ENCODE measurements at regions not wholly inside any gene's neighbourhood (a gene's known extent, or its start where the extent isn't known, plus 50 kb on each side); places are given as distances from the start of the nearest gene placed in this dataset.

DNA sequence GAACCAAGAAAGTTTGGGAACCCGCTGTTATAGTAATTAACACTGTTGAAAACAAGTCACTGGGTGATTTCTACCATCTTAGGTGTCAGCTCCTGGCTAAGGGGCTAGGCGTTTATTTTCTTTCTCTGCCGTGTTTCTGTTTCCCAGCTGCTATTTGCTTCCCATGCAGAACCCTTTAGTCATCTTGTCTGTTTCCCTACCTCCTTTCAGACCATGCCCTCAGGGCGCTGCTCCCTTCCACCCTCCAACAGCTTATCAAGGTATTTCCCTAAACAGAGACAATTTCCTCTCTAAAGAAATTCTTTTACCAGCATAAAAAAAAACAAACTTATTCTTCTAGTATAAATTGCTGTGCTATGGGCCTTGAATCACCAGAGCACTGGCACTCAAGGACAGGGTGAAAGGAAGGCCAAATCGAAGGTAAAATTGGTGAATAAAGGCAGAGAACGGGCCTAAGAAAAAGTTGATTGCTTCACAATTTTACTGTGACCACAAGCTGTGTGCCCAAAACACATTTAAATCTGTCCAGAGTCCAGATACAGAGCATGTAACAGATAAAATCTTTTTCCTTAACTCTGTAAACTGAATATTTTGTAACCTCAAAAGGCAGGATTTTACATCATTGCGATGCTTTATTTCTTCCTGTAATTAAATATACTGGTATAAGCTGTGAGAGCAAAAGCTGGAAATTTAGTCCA, 319.2 kb downstream of the ZNF621 start:
- H3K27me3 ChIP-seq (ENCODE audit: low read depth): no peaks in the 10 kb centered on the region
- DNase-seq (no peak), ATAC-seq (no peak)
- TF ChIP-seq, protein P1, sequence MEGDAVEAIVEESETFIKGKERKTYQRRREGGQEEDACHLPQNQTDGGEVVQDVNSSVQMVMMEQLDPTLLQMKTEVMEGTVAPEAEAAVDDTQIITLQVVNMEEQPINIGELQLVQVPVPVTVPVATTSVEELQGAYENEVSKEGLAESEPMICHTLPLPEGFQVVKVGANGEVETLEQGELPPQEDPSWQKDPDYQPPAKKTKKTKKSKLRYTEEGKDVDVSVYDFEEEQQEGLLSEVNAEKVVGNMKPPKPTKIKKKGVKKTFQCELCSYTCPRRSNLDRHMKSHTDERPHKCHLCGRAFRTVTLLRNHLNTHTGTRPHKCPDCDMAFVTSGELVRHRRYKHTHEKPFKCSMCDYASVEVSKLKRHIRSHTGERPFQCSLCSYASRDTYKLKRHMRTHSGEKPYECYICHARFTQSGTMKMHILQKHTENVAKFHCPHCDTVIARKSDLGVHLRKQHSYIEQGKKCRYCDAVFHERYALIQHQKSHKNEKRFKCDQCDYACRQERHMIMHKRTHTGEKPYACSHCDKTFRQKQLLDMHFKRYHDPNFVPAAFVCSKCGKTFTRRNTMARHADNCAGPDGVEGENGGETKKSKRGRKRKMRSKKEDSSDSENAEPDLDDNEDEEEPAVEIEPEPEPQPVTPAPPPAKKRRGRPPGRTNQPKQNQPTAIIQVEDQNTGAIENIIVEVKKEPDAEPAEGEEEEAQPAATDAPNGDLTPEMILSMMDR (IDR thresholded peaks at IDR 0.05): no peak
- H3K36me3 ChIP-seq: no peaks in the 10 kb centered on the region
- H3K4me1 ChIP-seq: no peaks in the 10 kb centered on the region
- H3K27ac ChIP-seq: no peak overlapping the region
- intact Hi-C loops (cut with DNase I): no loop called here
- H3K9me3 ChIP-seq: no peaks in the 10 kb centered on the region
- no peak overlapping the region for H3K4me3 ChIP-seq

GRCh38 chr3:40844896-40845295, 320.1 kb downstream of the ZNF621 start:
- Histone ChIP-seq H3K27ac (no peak overlapping the region), H3K27me3 (ENCODE audit: low read depth) (no peaks in the 10 kb centered on the region), H3K4me1 (no peaks in the 10 kb centered on the region), H3K36me3 (no peaks in the 10 kb centered on the region), H3K4me3 (no peak overlapping the region), H3K9me3 (no peaks in the 10 kb centered on the region)
- intact Hi-C loops (cut with DNase I): no loop called here
- TF ChIP-seq, protein P1 (IDR thresholded peaks at IDR 0.05): no peak
- no peak for ATAC-seq
- DNase-seq: no peak

DNA sequence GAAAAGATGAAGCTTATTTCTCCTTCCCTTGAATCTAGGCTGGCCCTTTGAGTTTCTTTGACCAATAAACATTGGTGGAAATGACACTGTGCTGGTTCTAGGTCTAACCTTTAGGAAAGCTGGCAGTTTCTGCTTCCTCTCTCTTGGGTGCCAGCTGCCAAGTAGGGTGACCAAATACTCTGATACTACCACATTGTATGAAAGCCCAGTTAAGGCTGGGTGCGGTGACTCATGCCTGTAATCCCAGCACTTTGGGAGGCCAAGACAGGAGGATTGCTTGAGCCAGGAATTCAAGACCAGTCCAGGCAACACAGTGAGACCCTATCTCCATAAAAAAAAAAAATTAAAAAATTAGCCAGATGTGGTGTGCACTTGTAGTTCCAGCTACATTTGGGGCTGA, 320.7 kb downstream of the ZNF621 start:
- no peak for DNase-seq
- no peaks in the 10 kb centered on the region for H3K9me3 ChIP-seq
- H3K27ac ChIP-seq: no peak overlapping the region
- ATAC-seq: no peak
- TF ChIP-seq, protein P1 (IDR thresholded peaks at IDR 0.05): no peak
- H3K4me3 ChIP-seq: no peak overlapping the region
- no peaks in the 10 kb centered on the region for H3K4me1 ChIP-seq
- no peaks in the 10 kb centered on the region for H3K27me3 ChIP-seq (ENCODE audit: low read depth)
- intact Hi-C loops (cut with DNase I): no loop called here
- H3K36me3 ChIP-seq: no peaks in the 10 kb centered on the region

GRCh38 chr3:40845916-40846315, 321.2 kb downstream of the ZNF621 start:
- no peaks in the 10 kb centered on the region for H3K36me3 ChIP-seq
- H3K9me3 ChIP-seq: no peaks in the 10 kb centered on the region
- intact Hi-C loops (cut with DNase I): no loop called here
- DNase-seq (no peak), ATAC-seq (no peak)
- no peak overlapping the region for H3K4me3 ChIP-seq
- no peak overlapping the region for H3K27ac ChIP-seq
- H3K4me1 ChIP-seq: no peaks in the 10 kb centered on the region
- no peaks in the 10 kb centered on the region for H3K27me3 ChIP-seq (ENCODE audit: low read depth)
- TF ChIP-seq, protein P1 (IDR thresholded peaks at IDR 0.05): no peak

DNA sequence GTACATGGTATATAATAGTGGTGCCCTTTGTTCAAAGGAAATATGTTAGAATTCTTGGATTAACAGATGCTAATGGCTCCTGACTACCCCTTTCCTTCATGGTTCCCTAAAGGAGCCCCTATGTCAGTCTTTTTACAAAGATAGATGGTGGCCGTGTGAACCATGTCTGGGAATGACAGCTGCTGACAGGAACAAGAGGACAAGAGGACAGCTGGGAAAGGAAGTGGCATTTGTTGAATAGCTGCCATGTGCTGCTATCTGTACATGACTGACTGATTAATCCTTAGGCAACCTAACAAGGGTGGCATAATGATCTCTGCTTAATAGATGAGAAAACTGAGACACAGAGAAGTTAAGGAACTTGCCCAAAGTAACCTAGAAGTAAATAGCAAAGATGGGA, 321.7 kb downstream of the ZNF621 start:
- no peaks in the 10 kb centered on the region for H3K9me3 ChIP-seq
- no peak overlapping the region for H3K27ac ChIP-seq
- H3K4me3 ChIP-seq: no peak overlapping the region
- intact Hi-C loops (cut with DNase I): no loop called here
- TF ChIP-seq, protein P1 (IDR thresholded peaks at IDR 0.05): no peak
- no peaks in the 10 kb centered on the region for H3K36me3 ChIP-seq
- no peak for ATAC-seq
- no peaks in the 10 kb centered on the region for H3K27me3 ChIP-seq (ENCODE audit: low read depth)
- H3K4me1 ChIP-seq: no peaks in the 10 kb centered on the region
- no peak for DNase-seq
